Neural progenitor cell (in vitro differentiated cells): ENCODE measurements at regions not wholly inside any gene's neighbourhood (a gene's known extent, or its start where the extent isn't known, plus 50 kb on each side); places are given as distances from the start of the nearest gene placed in this dataset.

ENCODE experiments used
- DNase-seq: peaks from one replicate; pipeline ENCODE4 v3.0.0-alpha.2; 2016; ENCODE audit warnings: low spot score
- H2AFZ ChIP-seq: fragments of 200-600 bp; sonication (generic); replicated peaks from 2 replicates; pipeline ENCODE4 v1.6.1; 2016; ENCODE audit warnings: antibody characterized with exemption
- H3F3A ChIP-seq: fragments of 200-600 bp; sonication (generic); 2 replicates; pipeline ENCODE4 v1.6.1; 2016; ENCODE audit warnings: antibody characterized with exemption, low read depth
- H3K27ac ChIP-seq: fragments of 200-600 bp; sonication (generic); 2 replicates; pipeline ENCODE4 v1.5.1; 2016; ENCODE audit warnings: mild to moderate bottlenecking
- H3K27me3 ChIP-seq: fragments of 200-600 bp; sonication (generic); 2 replicates; pipeline ENCODE4 v1.6.1; 2016; ENCODE audit warnings: mild to moderate bottlenecking, moderate library complexity
- H3K36me3 ChIP-seq: fragments of 200-600 bp; sonication (generic); 2 replicates; pipeline ENCODE4 v1.5.1; 2016
- H3K4me1 ChIP-seq: fragments of 200-600 bp; sonication (generic); 2 replicates; pipeline ENCODE4 v1.6.1; 2016; ENCODE audit warnings: mixed run types
- H3K4me2 ChIP-seq: fragments of 200-600 bp; sonication (generic); 2 replicates; pipeline ENCODE4 v1.6.1; 2016
- H3K4me3 ChIP-seq: fragments of 200-600 bp; sonication (generic); 2 replicates; pipeline ENCODE4 v1.5.1; 2016
- H3K79me2 ChIP-seq: fragments of 200-600 bp; sonication (generic); 2 replicates; pipeline ENCODE4 v1.6.1; 2016; ENCODE audit warnings: low read depth
- H3K9ac ChIP-seq: fragments of 200-600 bp; sonication (generic); 2 replicates; pipeline ENCODE4 v1.6.1; 2016
- H3K9me3 ChIP-seq: fragments of 200-600 bp; sonication (generic); 2 replicates; pipeline ENCODE4 v1.5.1; 2016; ENCODE audit warnings: low read depth
- H4K20me1 ChIP-seq: fragments of 200-600 bp; sonication (generic); 2 replicates; pipeline ENCODE4 v1.6.1; 2016; ENCODE audit warnings: low read depth
- H3K27ac Mint-ChIP-seq: 3 replicates; pipeline ENCODE4 v1.8.0; 2021; ENCODE audit warnings: mixed read lengths
- H3K27me3 Mint-ChIP-seq: 2 replicates; pipeline ENCODE4 v1.8.0; 2022; ENCODE audit warnings: low read depth, mild to moderate bottlenecking, inconsistent platforms, moderate library complexity, mixed read lengths; ENCODE audit not compliant: insufficient read depth
- H3K36me3 Mint-ChIP-seq: 3 replicates; pipeline ENCODE4 v1.8.0; 2021; ENCODE audit warnings: mixed read lengths
- H3K4me1 Mint-ChIP-seq: 3 replicates; pipeline ENCODE4 v1.8.0; 2021; ENCODE audit warnings: mixed read lengths
- H3K4me3 Mint-ChIP-seq: 3 replicates; pipeline ENCODE4 v1.8.0; 2021; ENCODE audit warnings: mild to moderate bottlenecking, moderate library complexity, mixed read lengths
- H3K9me3 Mint-ChIP-seq: 3 replicates; pipeline ENCODE4 v1.8.0; 2020; ENCODE audit warnings: mixed read lengths
- EZH2 ChIP-seq: fragments of 200-600 bp; sonication (generic); IDR thresholded peaks from 2 replicates; pipeline ENCODE4 v1.6.1; 2017; ENCODE audit warnings: antibody characterized with exemption, mild to moderate bottlenecking, moderate library complexity
- EZH2phosphoT487 ChIP-seq: fragments of 200-600 bp; sonication (generic); IDR thresholded peaks from 2 replicates; pipeline ENCODE4 v1.6.1; 2017; ENCODE audit warnings: antibody characterized with exemption
- TF ChIP-seq, protein P1 (sequence below): fragments of 200-600 bp; sonication (generic); IDR thresholded peaks from 2 replicates; pipeline ENCODE4 v1.5.1; 2017; ENCODE audit warnings: antibody characterized with exemption, mild to moderate bottlenecking

DNA sequence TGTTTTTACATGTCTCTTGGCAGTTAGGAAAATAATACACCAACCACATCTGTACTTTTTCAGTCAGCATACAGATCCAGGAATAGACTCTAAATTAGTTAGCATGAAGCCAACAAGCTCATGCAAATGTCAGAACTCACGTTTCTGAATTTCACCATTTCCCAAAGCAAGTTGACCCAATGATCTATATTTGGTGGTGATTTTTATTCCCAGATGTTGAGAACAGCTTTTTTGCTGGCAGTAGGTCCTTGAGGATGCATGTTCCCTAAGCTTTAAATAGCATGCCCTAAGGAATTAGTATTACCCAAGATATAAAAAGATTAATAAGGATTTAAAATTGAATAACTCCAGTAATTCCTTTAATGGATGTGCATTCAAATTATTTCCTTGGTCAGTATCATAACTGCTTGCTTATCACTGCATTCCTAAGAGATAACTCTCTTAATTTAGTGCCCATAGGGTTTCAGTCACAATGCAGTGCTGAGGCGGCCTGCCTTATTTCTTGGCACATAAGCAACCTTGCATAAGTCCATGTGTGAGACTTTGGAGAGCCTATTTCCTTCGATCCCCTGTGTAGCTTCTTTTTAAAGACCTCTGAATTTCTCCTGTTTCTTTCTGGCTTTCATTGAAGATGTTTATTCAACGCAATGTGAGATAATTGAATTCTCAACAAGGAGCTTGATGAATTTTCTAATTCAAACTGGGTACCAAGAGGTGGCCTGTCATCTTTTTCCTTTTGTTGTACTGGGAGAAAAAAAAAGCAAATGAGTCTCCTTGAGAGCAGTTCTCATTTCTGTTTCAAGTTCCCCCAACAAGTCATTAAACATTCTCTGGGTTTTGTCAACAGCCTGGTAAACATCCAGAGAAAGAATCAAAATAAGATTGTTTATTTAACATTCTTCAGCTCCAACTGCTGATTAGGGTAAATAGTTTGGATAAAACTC lies 135.3 kb upstream of the MEOX2 start:
- TF ChIP-seq, protein P1, sequence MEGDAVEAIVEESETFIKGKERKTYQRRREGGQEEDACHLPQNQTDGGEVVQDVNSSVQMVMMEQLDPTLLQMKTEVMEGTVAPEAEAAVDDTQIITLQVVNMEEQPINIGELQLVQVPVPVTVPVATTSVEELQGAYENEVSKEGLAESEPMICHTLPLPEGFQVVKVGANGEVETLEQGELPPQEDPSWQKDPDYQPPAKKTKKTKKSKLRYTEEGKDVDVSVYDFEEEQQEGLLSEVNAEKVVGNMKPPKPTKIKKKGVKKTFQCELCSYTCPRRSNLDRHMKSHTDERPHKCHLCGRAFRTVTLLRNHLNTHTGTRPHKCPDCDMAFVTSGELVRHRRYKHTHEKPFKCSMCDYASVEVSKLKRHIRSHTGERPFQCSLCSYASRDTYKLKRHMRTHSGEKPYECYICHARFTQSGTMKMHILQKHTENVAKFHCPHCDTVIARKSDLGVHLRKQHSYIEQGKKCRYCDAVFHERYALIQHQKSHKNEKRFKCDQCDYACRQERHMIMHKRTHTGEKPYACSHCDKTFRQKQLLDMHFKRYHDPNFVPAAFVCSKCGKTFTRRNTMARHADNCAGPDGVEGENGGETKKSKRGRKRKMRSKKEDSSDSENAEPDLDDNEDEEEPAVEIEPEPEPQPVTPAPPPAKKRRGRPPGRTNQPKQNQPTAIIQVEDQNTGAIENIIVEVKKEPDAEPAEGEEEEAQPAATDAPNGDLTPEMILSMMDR = no peak
- TF ChIP-seq EZH2phosphoT487 (no peak), EZH2 (no peak)
- Histone ChIP-seq H3K9me3 (no peaks in the 10 kb centered on the region), H3K36me3 (no peaks in the 10 kb centered on the region), H3K27ac (no peak overlapping the region), H3K4me2 (no peak overlapping the region), H3F3A (no peaks in the 10 kb centered on the region), H3K27me3 (no peaks in the 10 kb centered on the region), H2AFZ (no peak overlapping the region), H3K9ac (no peak overlapping the region), H3K79me2 (no peaks in the 10 kb centered on the region), H4K20me1 (no peaks in the 10 kb centered on the region), H3K4me3 (no peak overlapping the region), H3K4me1 (no peaks in the 10 kb centered on the region)
- Mint-ChIP-seq H3K27ac (no peak overlapping the region), H3K36me3 (no peaks in the 10 kb centered on the region), H3K4me1 (peaks cover 4% of the 10 kb centered on the region), H3K9me3 (no peaks in the 10 kb centered on the region), H3K27me3 (peaks cover 2% of the 10 kb centered on the region), H3K4me3 (no peak overlapping the region)
- DNase-seq = no peak

DNA sequence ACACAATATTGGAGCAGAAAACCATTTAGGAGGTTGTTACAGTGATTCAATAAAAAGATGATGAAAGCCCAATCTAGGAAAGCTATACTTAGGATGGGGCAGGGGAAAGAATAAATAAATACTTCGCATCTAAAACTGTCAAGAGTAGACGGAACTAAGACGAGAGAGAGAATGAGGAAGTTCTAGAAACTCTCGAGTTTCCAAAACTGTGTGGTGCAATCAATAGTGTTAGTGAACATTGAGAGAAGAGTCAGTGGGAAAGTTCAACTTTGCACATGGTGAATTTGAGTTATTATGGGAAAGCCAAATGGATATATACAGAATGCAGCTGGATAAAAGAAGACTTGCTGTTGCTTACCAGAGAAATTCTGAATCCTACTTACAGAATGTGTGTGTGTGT lies 133.8 kb upstream of the MEOX2 start:
- no peaks in the 10 kb centered on the region for H3K36me3 Mint-ChIP-seq

DNA sequence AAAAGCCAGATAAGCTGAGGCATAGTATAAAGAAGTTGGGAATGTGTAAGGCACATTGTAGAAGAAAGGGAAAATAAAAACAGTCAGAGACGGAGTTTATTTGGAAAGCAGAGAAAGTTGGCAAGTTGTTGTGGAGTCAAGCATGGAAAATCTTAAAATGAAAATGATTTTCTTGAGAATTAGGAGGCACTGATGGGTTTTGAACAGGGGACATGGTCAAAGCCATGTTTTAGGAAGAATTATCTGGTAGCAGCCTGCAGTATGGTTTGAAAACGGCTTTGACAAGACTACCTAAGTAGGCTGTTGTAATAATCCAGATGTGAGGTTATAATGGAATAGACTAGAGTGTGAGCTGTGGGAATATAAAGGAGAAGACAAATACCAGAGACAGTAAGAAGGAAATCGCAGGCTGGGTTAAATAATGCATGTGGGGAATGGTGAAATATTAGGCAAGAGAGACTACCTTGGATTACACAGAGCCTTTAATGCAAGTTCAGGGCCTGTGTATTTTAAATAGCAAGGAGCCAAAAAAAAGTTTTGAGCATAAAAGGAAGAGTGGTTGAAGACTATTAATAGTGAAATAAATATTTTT lies 130.4 kb upstream of the MEOX2 start:
- no peak overlapping the region for H3K9ac ChIP-seq
- no peak overlapping the region for H3K4me3 ChIP-seq
- H3K9me3 ChIP-seq = no peaks in the 10 kb centered on the region
- peaks cover 2% of the 10 kb centered on the region for H3K4me1 Mint-ChIP-seq
- no peak overlapping the region for H3K4me2 ChIP-seq
- H3K4me3 Mint-ChIP-seq = no peak overlapping the region
- no peak for DNase-seq
- no peaks in the 10 kb centered on the region for H3K36me3 ChIP-seq
- H4K20me1 ChIP-seq = no peaks in the 10 kb centered on the region
- no peak overlapping the region for H2AFZ ChIP-seq
- H3K4me1 ChIP-seq = no peaks in the 10 kb centered on the region
- TF ChIP-seq EZH2phosphoT487 (no peak), EZH2 (no peak)
- TF ChIP-seq, protein P1 = no peak
- no peak overlapping the region for H3K27ac ChIP-seq
- H3K27me3 Mint-ChIP-seq = peaks cover 2% of the 10 kb centered on the region
- H3K36me3 Mint-ChIP-seq = no peaks in the 10 kb centered on the region
- H3F3A ChIP-seq = no peaks in the 10 kb centered on the region
- no peaks in the 10 kb centered on the region for H3K27me3 ChIP-seq
- no peaks in the 10 kb centered on the region for H3K9me3 Mint-ChIP-seq
- no peak overlapping the region for H3K27ac Mint-ChIP-seq
- H3K79me2 ChIP-seq = no peaks in the 10 kb centered on the region

More for the DNA sequence above, 133.8 kb upstream of the MEOX2 start:
- no peaks in the 10 kb centered on the region for H3K79me2 ChIP-seq
- H3K4me1 ChIP-seq = no peaks in the 10 kb centered on the region
- H3K27ac ChIP-seq = no peak overlapping the region
- DNase-seq = no peak
- no peaks in the 10 kb centered on the region for H3K36me3 ChIP-seq
- H3F3A ChIP-seq = no peaks in the 10 kb centered on the region
- H4K20me1 ChIP-seq = no peaks in the 10 kb centered on the region
- TF ChIP-seq EZH2 (no peak), EZH2phosphoT487 (no peak)
- TF ChIP-seq, protein P1 = no peak
- H3K9me3 Mint-ChIP-seq = no peaks in the 10 kb centered on the region
- H3K9ac ChIP-seq = no peak overlapping the region
- H3K4me2 ChIP-seq = no peak overlapping the region
- H3K27ac Mint-ChIP-seq = no peak overlapping the region
- H3K9me3 ChIP-seq = no peaks in the 10 kb centered on the region
- no peak overlapping the region for H2AFZ ChIP-seq
- H3K4me3 ChIP-seq = no peak overlapping the region
- no peak overlapping the region for H3K4me3 Mint-ChIP-seq
- H3K27me3 Mint-ChIP-seq = peaks cover 2% of the 10 kb centered on the region
- no peaks in the 10 kb centered on the region for H3K27me3 ChIP-seq
- peaks cover 4% of the 10 kb centered on the region for H3K4me1 Mint-ChIP-seq
